GM13976 (cell line): ENCODE measurements at regions not wholly inside any gene's neighbourhood (a gene's known extent, or its start where the extent isn't known, plus 50 kb on each side); places are given as distances from the start of the nearest gene placed in this dataset.

ENCODE experiments used
- DNase-seq: peaks from one replicate; pipeline ENCODE4 v3.0.0; 2012; ENCODE audit warnings: low spot score
- in situ Hi-C: fragments of 300-500 bp; cut with MboI; formaldehyde crosslinking; loops from one replicate; pipeline ENCODE4 v1.12.0; 2022; ENCODE audit warnings: low sequenced_read_pairs, mixed read lengths, inconsistent platforms; ENCODE audit not compliant: unreplicated experiment
- TF ChIP-seq, protein P1 (sequence below): IDR thresholded peaks from 2 replicates; pipeline ENCODE4 v1.5.1; 2012; ENCODE audit warnings: borderline replicate concordance, mild to moderate bottlenecking; ENCODE audit not compliant: insufficient read depth; ENCODE audit errors: extremely low read depth, missing control alignments, control extremely low read depth

DNA sequence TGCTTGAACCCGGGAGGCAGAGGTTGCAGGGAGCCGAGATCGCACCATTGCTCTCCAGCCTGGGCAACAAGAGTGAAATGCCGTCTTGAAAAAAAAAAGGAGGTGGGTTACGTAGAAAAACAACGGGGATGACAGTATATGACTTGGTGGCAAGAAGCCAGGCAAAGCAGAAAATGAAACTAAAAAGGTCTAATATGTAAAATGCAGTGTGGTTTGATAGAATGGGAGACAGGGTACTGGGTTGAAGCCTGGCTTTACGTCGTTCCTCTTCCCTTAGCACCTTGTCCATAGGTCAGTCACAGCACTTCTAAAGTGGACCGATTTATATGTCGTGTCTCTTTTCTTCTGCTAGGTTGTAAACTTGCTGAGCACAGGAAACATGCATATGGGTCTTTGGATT, 274.9 kb upstream of the ZC3H12C start:
- no peak for DNase-seq
- in situ Hi-C loops, result loop anchor here (25.0 kb wide), 1 partner anchor 1394 kb away; no protein-coding TSS in a partner anchor
- TF ChIP-seq, protein P1, sequence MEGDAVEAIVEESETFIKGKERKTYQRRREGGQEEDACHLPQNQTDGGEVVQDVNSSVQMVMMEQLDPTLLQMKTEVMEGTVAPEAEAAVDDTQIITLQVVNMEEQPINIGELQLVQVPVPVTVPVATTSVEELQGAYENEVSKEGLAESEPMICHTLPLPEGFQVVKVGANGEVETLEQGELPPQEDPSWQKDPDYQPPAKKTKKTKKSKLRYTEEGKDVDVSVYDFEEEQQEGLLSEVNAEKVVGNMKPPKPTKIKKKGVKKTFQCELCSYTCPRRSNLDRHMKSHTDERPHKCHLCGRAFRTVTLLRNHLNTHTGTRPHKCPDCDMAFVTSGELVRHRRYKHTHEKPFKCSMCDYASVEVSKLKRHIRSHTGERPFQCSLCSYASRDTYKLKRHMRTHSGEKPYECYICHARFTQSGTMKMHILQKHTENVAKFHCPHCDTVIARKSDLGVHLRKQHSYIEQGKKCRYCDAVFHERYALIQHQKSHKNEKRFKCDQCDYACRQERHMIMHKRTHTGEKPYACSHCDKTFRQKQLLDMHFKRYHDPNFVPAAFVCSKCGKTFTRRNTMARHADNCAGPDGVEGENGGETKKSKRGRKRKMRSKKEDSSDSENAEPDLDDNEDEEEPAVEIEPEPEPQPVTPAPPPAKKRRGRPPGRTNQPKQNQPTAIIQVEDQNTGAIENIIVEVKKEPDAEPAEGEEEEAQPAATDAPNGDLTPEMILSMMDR, result no peak

DNA sequence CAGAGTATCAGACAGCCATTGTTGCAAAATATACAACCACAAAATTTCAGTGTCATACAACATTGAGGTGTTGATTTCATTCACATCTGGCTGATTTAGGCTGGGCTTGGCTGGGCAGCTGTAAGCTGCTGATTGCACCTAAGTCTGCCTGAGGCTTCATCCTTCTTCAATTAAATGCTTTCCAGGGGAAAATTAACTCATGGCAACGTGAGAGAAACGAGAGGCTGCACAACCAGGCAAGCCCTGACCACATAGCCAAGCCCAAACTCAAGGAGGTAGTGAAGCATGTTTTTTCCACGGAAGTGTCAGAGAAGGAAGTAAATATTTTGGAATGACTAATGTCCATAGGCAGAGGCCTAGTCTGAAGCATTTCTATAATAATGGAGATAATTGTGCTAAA, 273.8 kb upstream of the ZC3H12C start:
- TF ChIP-seq, protein P1, result no peak
- no peak for DNase-seq
- in situ Hi-C loops, result loop anchor here (25.0 kb wide), 1 partner anchor 1393 kb away; no protein-coding TSS in a partner anchor

DNA sequence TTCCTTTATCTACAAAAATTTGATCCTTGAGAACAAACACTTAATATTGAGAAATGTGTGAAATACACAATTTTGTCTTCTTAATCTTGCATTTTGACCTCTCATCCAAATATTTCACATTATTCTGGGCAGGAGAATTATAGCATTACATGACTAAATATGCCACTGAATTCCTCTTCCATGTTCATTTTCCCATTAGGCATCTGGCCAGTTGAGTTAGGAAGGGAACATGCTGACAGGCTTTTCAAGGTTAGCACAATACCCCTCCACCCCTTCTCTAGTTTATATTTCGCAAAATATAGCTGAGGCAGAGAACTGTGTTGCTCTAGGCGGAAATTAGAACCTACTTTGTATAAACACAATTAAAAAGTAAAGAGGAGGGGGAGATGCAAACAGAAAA, 271.7 kb upstream of the ZC3H12C start:
- in situ Hi-C loops, result loop anchor here (25.0 kb wide), 1 partner anchor 1391 kb away; no protein-coding TSS in a partner anchor
- TF ChIP-seq, protein P1, result no peak
- no peak for DNase-seq

DNA sequence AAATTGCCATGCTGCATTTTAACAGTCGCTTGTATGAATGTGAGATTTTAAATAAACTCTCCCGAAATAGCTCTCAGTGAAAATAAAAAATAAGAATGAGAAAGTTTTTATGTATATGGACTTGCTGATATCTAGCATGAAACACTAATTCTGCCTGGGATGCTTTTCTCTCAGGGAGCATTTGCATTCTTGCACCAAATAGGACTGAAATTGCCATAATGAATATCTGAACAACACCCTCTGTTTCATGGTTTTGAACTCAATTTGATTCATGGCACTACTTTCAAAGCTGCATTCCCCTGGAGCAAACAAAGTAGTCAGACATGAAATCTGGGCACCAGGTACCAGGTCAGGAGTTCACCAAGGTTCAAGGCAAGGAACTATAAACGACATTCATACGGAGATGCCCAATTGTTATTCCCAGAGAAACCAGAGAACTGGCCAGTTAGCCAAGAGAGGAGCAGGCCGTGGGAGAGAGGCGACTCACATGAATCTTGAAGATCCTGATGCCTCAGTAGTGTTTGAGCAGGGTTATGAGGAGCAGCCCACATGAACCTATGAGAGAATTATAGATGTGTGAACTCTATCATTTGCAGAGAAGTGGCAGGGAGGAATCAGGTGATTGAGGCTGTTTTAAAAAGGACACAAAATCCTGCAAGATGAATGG, 270.6 kb upstream of the ZC3H12C start:
- TF ChIP-seq, protein P1, result no peak
- no peak for DNase-seq
- in situ Hi-C loops, result loop anchor here (25.0 kb wide), 1 partner anchor 1390 kb away; no protein-coding TSS in a partner anchor

DNA sequence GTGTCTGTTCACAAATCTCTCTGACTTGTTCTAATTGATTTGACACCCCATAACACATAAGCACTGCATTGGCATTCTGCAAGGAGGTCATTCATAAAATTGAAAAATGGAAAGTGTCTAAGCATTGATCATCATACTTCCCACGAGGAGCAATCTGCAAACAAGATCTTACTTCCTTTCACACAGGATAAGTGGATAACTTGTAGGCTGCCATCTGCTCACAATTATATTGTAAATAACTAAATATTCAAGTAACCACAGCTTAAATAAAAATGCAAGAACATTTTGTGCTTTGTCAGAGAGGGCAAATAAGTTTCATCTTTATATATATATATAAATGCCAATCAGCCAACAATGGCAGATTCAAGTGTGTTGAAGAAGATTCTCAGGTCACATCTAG, 264.8 kb upstream of the ZC3H12C start:
- in situ Hi-C loops, result loop anchor here (25.0 kb wide), 1 partner anchor 584 kb away; no protein-coding TSS in a partner anchor
- DNase-seq, result no peak
- TF ChIP-seq, protein P1, result no peak

DNA sequence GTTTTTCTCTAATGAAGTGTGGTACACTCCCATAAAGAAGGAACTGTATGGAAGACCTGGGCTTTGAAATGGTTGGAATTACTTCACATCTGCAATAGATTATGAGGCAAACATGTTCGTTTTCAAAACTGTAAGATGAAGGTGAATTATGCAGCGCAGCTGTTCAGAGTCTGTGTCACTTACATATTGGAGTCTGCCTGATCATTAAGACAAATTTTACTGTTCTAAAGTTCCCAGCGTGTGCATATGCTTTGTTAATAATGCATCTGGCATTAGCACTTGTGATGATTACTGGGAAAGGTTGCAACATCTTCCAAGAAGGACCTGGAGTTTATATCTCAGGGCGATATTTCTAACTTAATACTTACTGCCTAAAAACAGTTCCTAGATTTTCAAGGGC, 255.2 kb upstream of the ZC3H12C start:
- TF ChIP-seq, protein P1, result no peak
- in situ Hi-C loops, result loop anchor here (25.0 kb wide), 1 partner anchor 574 kb away; no protein-coding TSS in a partner anchor
- DNase-seq, result no peak
